Liver (tissue), 8 donors: ENCODE measurements at regions not wholly inside any gene's neighbourhood (a gene's known extent, or its start where the extent isn't known, plus 50 kb on each side); places are given as distances from the start of the nearest gene placed in this dataset.

Experiments
- DNase-seq: peaks from one replicate; pipeline ENCODE4 v3.0.0-alpha.2; 2017; ENCODE audit warnings: low spot score
- H3K27ac ChIP-seq, 2 donors: one replicate each; pipeline ENCODE4 v1.7.0; 2013; ENCODE audit warnings: inconsistent platforms in 2 of 2, low read length in 2 of 2, control low read depth in 1 of 2, low read depth in 1 of 2, mild to moderate bottlenecking in 1 of 2
- H3K27me3 ChIP-seq, 4 donors: one replicate each; pipeline versions ENCODE4 v1.6.1 to v1.7.0; 2013; ENCODE audit warnings: low read length in 3 of 4, inconsistent platforms in 1 of 4, mild to moderate bottlenecking in 1 of 4, moderate library complexity in 1 of 4; ENCODE audit not compliant: control insufficient read depth in 4 of 4, insufficient read depth in 4 of 4
- H3K36me3 ChIP-seq, 4 donors: one replicate each; pipeline versions ENCODE4 v1.6.1 to v1.7.0; 2013; ENCODE audit warnings: low read length in 3 of 4, mild to moderate bottlenecking in 3 of 4, low read depth in 1 of 4, moderate library complexity in 1 of 4; ENCODE audit not compliant: control insufficient read depth in 4 of 4, insufficient read depth in 3 of 4
- H3K4me1 ChIP-seq, 4 donors: one replicate each; pipeline versions ENCODE4 v1.6.1 to v1.7.0; 2013; ENCODE audit warnings: low read length in 3 of 4, mild to moderate bottlenecking in 3 of 4, moderate library complexity in 1 of 4; ENCODE audit not compliant: control insufficient read depth in 4 of 4, insufficient read depth in 4 of 4
- H3K4me3 ChIP-seq, 3 donors: one replicate each; pipeline versions ENCODE4 v1.6.1 to v1.7.0; 2013; ENCODE audit warnings: low read length in 3 of 3, control low read depth in 1 of 3, low read depth in 1 of 3, mild to moderate bottlenecking in 1 of 3
- H3K9ac ChIP-seq, 2 donors: one replicate each; pipeline ENCODE4 v1.7.0; 2013; ENCODE audit warnings: low read length in 2 of 2, mild to moderate bottlenecking in 2 of 2, moderate library complexity in 2 of 2, control low read depth in 1 of 2, low read depth in 1 of 2
- H3K9me3 ChIP-seq, 4 donors: one replicate each; pipeline versions ENCODE4 v1.6.1 to v1.7.0; 2013; ENCODE audit warnings: low read length in 3 of 4; ENCODE audit not compliant: control insufficient read depth in 4 of 4
- ATF3 ChIP-seq: IDR thresholded peaks from 2 replicates; pipeline ENCODE4 v1.6.1; 2016; ENCODE audit warnings: antibody characterized with exemption
- CTCF ChIP-seq: fragments of 150-350 bp; IDR thresholded peaks from 2 replicates; pipeline ENCODE4 v1.5.1; 2017; ENCODE audit warnings: improper control_type of control experiment, low read depth, low read length; ENCODE audit not compliant: missing input control
- EGR1 ChIP-seq, 2 donors: IDR thresholded peaks; 2 replicates each; pipeline ENCODE4 v1.6.1; 2016 to 2018; ENCODE audit warnings: antibody characterized with exemption in 2 of 2, low read depth in 2 of 2
- FOXA1 ChIP-seq: IDR thresholded peaks from 2 replicates; pipeline ENCODE4 v1.6.1; 2016; ENCODE audit warnings: antibody characterized with exemption
- FOXA2 ChIP-seq: IDR thresholded peaks from 2 replicates; pipeline ENCODE4 v1.6.1; 2016; ENCODE audit warnings: antibody characterized with exemption
- HNF4A ChIP-seq, 2 donors: conservative IDR thresholded peaks; 2 replicates each; pipeline ENCODE4 v1.6.1; 2016; ENCODE audit warnings: antibody characterized with exemption in 2 of 2, mild to moderate bottlenecking in 2 of 2
- HNF4G ChIP-seq: IDR thresholded peaks from 2 replicates; pipeline ENCODE4 v1.6.1; 2016; ENCODE audit warnings: antibody characterized with exemption
- MAX ChIP-seq: IDR thresholded peaks from 2 replicates; pipeline ENCODE4 v1.6.1; 2016; ENCODE audit warnings: antibody characterized with exemption
- NR2F2 ChIP-seq: IDR thresholded peaks from 2 replicates; pipeline ENCODE4 v1.6.1; 2016; ENCODE audit warnings: antibody characterized with exemption
- RAD21 ChIP-seq, 2 donors: IDR thresholded peaks; 2 replicates each; pipeline ENCODE4 v1.6.1; 2016; ENCODE audit warnings: antibody characterized with exemption in 2 of 2, mild to moderate bottlenecking in 2 of 2
- REST ChIP-seq: IDR thresholded peaks from 2 replicates; pipeline ENCODE4 v1.6.1; 2016; ENCODE audit warnings: antibody characterized with exemption, mild to moderate bottlenecking
- TAF1 ChIP-seq: conservative IDR thresholded peaks from 2 replicates; pipeline ENCODE4 v1.6.1; 2016; ENCODE audit warnings: antibody characterized with exemption, mild to moderate bottlenecking
- WGBS: extraction: QIAGEN DNeasy Blood & Tissue Kit; methylation state at CpG from one replicate; pipeline ENCODE4 v1.1.7; 2013; 5-methylcytosine and 5-hydroxymethylcytosine counted together
- donor health status: healthy.
- donor health status: healthy.
- donor health status: healthy.
- donor health status: healthy.
- donor health status: healthy.

GRCh38 chr18:60146220-60146960 lies 226.2 kb downstream of the MC4R start:
- WGBS: 74% methylated on average over 11 of the region's 11 CpGs
- H3K36me3 ChIP-seq: no peaks in the 10 kb centered on the region
- DNase-seq: no peak
- no peak overlapping the region for H3K27ac ChIP-seq
- no peaks in the 10 kb centered on the region for H3K4me1 ChIP-seq
- no peaks in the 10 kb centered on the region for H3K9me3 ChIP-seq
- no peak overlapping the region for H3K4me3 ChIP-seq
- no peak overlapping the region for H3K9ac ChIP-seq
- H3K27me3 ChIP-seq: no peaks in the 10 kb centered on the region
- no peak for TF ChIP-seq RAD21 (IDR thresholded peaks at IDR 0.05)
- TF ChIP-seq ATF3: no peak
- no peak for TF ChIP-seq TAF1
- TF ChIP-seq FOXA2: no peak
- no peak for TF ChIP-seq HNF4G
- TF ChIP-seq EGR1 (IDR thresholded peaks at IDR 0.05; ENCODE audit: low read depth in 2 of 2): no peak
- TF ChIP-seq REST: no peak
- TF ChIP-seq CTCF: no peak
- no peak for TF ChIP-seq FOXA1

- no peak for DNase-seq
- no peak overlapping the region for H3K4me3 ChIP-seq
- 67% methylated on average over 2 of the region's 2 CpGs for WGBS
Observed at GRCh38 chr18:60145776-60146175, 226.8 kb downstream of the MC4R start.

More at GRCh38 chr18:60145776-60146175, 226.8 kb downstream of the MC4R start:
- Histone ChIP-seq H3K9ac (no peak overlapping the region), H3K27me3 (no peaks in the 10 kb centered on the region), H3K27ac (no peak overlapping the region), H3K4me1 (no peaks in the 10 kb centered on the region), H3K9me3 (no peaks in the 10 kb centered on the region), H3K36me3 (no peaks in the 10 kb centered on the region)
- TF ChIP-seq MAX (no peak), ATF3 (no peak), HNF4A (conservative IDR thresholded peaks at IDR 0.05) (no peak), RAD21 (IDR thresholded peaks at IDR 0.05) (no peak), NR2F2 (no peak), CTCF (no peak)
